Endothelial cell of umbilical vein (primary cell): ENCODE measurements at regions not wholly inside any gene's neighbourhood (a gene's known extent, or its start where the extent isn't known, plus 50 kb on each side); places are given as distances from the start of the nearest gene placed in this dataset.

Source experiments
- BruUV-seq: library from RNA; stranded (reverse); fragments of 400-500 nt; replicated peaks from 2 replicates; lab custom pipeline; 2021; lab: Mats Ljungman, UMichigan
- CTCF ChIA-PET: fragments of 300-600, 350-600 bp; sonication (Branson Sonifier 250); formaldehyde crosslinking; loops from one replicate; lab custom pipeline; 2021; ENCODE audit warnings: antibody characterized with exemption, inconsistent platforms; lab: Charles Lee
- POLR2A ChIA-PET: fragments of 300-600, 350-600 bp; sonication (Branson Sonifier 250); formaldehyde crosslinking; loops from one replicate; lab custom pipeline; 2021; ENCODE audit warnings: antibody characterized with exemption, inconsistent platforms; lab: Charles Lee
- DNase-seq: peaks from one replicate; pipeline ENCODE4 v3.0.0-alpha.2; 2011; ENCODE audit warnings: low read depth, low spot score
- FAIRE-seq: peaks from 2 replicates; lab custom pipeline; 2011; peaks lifted over from hg19 to GRCh38; lab: Jason Lieb, UNC
- H2AFZ ChIP-seq: 2 replicates; pipeline ENCODE4 v1.6.0; 2012; ENCODE audit warnings: low read depth, low read length, control low read depth, inconsistent platforms
- H3K27ac ChIP-seq: 2 replicates; pipeline ENCODE4 v1.5.1; 2011; ENCODE audit warnings: low read depth, mild to moderate bottlenecking, control low read depth, low read length, moderate library complexity; ENCODE audit not compliant: insufficient read depth
- H3K27me3 ChIP-seq, 2 experiments: 2 replicates each; pipeline versions ENCODE4 v1.6.0 to v1.6.1; 2011; ENCODE audit warnings: low read length in 2 of 2, mixed read lengths in 1 of 2; ENCODE audit not compliant: control insufficient read depth in 2 of 2, insufficient read depth in 2 of 2
- H3K36me3 ChIP-seq, 2 experiments: 2 replicates in 1 of 2; 3 replicates in 1 of 2; pipeline ENCODE4 v1.5.1; 2011; ENCODE audit warnings: low read length in 2 of 2, mild to moderate bottlenecking in 1 of 2, moderate library complexity in 1 of 2; ENCODE audit not compliant: control insufficient read depth in 2 of 2, insufficient read depth in 2 of 2; ENCODE audit errors: extremely low read depth in 1 of 2
- H3K4me1 ChIP-seq: 3 replicates; pipeline ENCODE4 v1.5.1; 2011; ENCODE audit warnings: mild to moderate bottlenecking, low read length; ENCODE audit not compliant: control insufficient read depth, insufficient read depth; ENCODE audit errors: extremely low read depth
- H3K4me2 ChIP-seq: 2 replicates; pipeline ENCODE4 v1.6.1; 2011; ENCODE audit warnings: low read length, control low read depth, mixed read lengths; ENCODE audit not compliant: insufficient read depth
- H3K4me3 ChIP-seq, 3 experiments: fragments of 200-600 bp in 1 of 3; sonication (generic), shearing (Covaris generic) in 1 of 3; replicated peaks in 1 of 3; 2 replicates each; pipeline ENCODE4 v1.5.1; 2011 to 2016; ENCODE audit warnings: control low read depth in 3 of 3, low read length in 3 of 3, mild to moderate bottlenecking in 2 of 3, inconsistent platforms in 1 of 3, low read depth in 1 of 3, moderate library complexity in 1 of 3; ENCODE audit not compliant: insufficient read depth in 1 of 3
- H3K79me2 ChIP-seq: 2 replicates; pipeline ENCODE4 v1.6.0; 2012; ENCODE audit warnings: low read length, inconsistent platforms; ENCODE audit not compliant: control insufficient read depth, insufficient read depth
- H3K9ac ChIP-seq: replicated peaks from 2 replicates; pipeline ENCODE3; 2011; ENCODE audit warnings: low read length, control low read depth; ENCODE audit not compliant: insufficient read depth; ENCODE audit errors: extremely low read depth
- H3K9me1 ChIP-seq: replicated peaks from 3 replicates; pipeline ENCODE4 v1.6.0; 2011; ENCODE audit warnings: mild to moderate bottlenecking, low read length; ENCODE audit not compliant: control insufficient read depth, insufficient read depth; ENCODE audit errors: extremely low read depth
- H3K9me3 ChIP-seq: replicated peaks from 2 replicates; pipeline ENCODE4 v1.5.1; 2012; ENCODE audit warnings: low read length, inconsistent platforms; ENCODE audit not compliant: control insufficient read depth, insufficient read depth
- H4K20me1 ChIP-seq: replicated peaks from 2 replicates; pipeline ENCODE3; 2011; ENCODE audit warnings: mild to moderate bottlenecking, low read length; ENCODE audit not compliant: control insufficient read depth, insufficient read depth; ENCODE audit errors: extremely low read depth
- EZH2 ChIP-seq: IDR thresholded peaks from 2 replicates; pipeline ENCODE4 v1.6.1; 2012; ENCODE audit warnings: borderline replicate concordance, low read depth, mild to moderate bottlenecking, moderate library complexity, low read length, inconsistent platforms; ENCODE audit not compliant: severe bottlenecking
- FOS ChIP-seq: IDR thresholded peaks from 2 replicates; pipeline ENCODE4 v1.6.1; 2011; ENCODE audit warnings: mild to moderate bottlenecking, low read length, moderate library complexity, borderline replicate concordance; ENCODE audit not compliant: insufficient read depth
- GATA2 ChIP-seq: IDR thresholded peaks from 2 replicates; pipeline ENCODE4 v1.7.0; 2011; ENCODE audit warnings: low read depth, mild to moderate bottlenecking, moderate library complexity, mixed read lengths, low read length; ENCODE audit not compliant: insufficient read length, insufficient read depth
- JUN ChIP-seq: IDR thresholded peaks from 2 replicates; pipeline ENCODE4 v1.6.1; 2011; ENCODE audit warnings: borderline replicate concordance, low read depth; ENCODE audit not compliant: insufficient read length, insufficient read depth
- MYC ChIP-seq: IDR thresholded peaks from one replicate; pipeline ENCODE4 v1.6.1; 2011; ENCODE audit warnings: mild to moderate bottlenecking, low read depth, low read length
- POLR2A ChIP-seq: IDR thresholded peaks from 2 replicates; pipeline ENCODE4 v1.6.1; 2012; ENCODE audit warnings: low read depth, mild to moderate bottlenecking, control low read depth, low read length
- POLR2AphosphoS5 ChIP-seq: IDR thresholded peaks from 2 replicates; pipeline ENCODE4 v1.6.1; 2012; ENCODE audit warnings: low read depth, mild to moderate bottlenecking, control low read depth, low read length, moderate library complexity; ENCODE audit not compliant: insufficient read depth
- dilution Hi-C: fragments of 300-500 bp; cut with MboI; formaldehyde crosslinking; loops from one replicate; pipeline ENCODE4 v1.15.0; 2019; ENCODE audit warnings: low sequenced_read_pairs; ENCODE audit not compliant: extremely low pct_ligation_motif_present
- intact Hi-C: fragments of 100-400 bp; cut with micrococcal nuclease; formaldehyde crosslinking; loops from one replicate; pipeline ENCODE4 v1.10.0; 2022
- TF ChIP-seq, protein P1 (sequence below): IDR thresholded peaks from 2 replicates; pipeline ENCODE4 v1.6.1; 2011; ENCODE audit not compliant: insufficient read depth, insufficient read length
- TF ChIP-seq, protein P2 (sequence below), 2 donors: IDR thresholded peaks; 1 replicate in 1 of 2; 2 replicates in 1 of 2; pipeline ENCODE4 v1.5.1; 2011; ENCODE audit warnings: low read length in 2 of 2, mild to moderate bottlenecking in 2 of 2, moderate library complexity in 2 of 2, control low read depth in 1 of 2, inconsistent platforms in 1 of 2, low read depth in 1 of 2; ENCODE audit not compliant: insufficient read depth in 1 of 2; ENCODE audit errors: extremely low read depth in 1 of 2

DNA sequence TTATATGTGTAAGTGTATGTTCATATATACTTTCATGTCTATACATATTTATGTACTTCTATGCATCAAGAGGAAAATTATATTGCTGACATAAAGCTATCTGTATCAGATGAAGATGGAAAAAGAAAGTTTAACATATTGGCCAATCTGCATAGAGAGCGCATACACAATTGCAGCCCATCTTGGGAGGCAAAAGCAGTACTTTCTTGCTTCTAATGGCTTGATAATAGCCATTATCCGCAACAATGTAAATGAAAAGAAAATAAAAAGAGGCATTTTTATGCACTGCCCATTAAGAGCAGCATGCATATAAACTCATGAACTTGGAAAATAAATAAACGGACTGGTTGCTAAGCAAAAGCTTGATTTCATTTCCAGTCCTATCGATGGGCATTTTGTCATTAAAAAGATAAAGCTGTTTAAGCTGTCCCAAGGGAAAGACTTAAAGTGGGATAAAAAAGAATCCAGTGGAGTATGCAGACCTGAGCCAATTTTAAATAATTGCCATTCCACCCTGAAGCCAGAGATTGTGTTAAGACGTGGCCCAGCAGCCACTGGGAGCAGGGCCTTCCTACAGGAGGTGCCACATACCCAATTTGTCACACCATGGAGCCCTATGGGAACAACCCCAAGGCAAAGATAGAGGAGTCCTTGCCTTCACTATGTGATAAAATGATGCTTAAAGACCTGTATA is 183.6 kb upstream of the CDH11 start:
- BruUV-seq = no TSS peak
- no peaks in the 10 kb centered on the region for H3K36me3 ChIP-seq
- H3K27ac ChIP-seq = no peak overlapping the region
- TF ChIP-seq GATA2 (no peak), EZH2 (no peak), MYC (no peak), JUN (no peak)
- TF ChIP-seq, protein P1, sequence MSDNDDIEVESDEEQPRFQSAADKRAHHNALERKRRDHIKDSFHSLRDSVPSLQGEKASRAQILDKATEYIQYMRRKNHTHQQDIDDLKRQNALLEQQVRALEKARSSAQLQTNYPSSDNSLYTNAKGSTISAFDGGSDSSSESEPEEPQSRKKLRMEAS = no peak
- POLR2A ChIA-PET = no interaction called here
- H3K27me3 ChIP-seq = no peaks in the 10 kb centered on the region
- FAIRE-seq (no peak), DNase-seq (no peak)
- no peaks in the 10 kb centered on the region for H3K9me3 ChIP-seq
- H3K9ac ChIP-seq = no peak overlapping the region
- no peak overlapping the region for H3K4me3 ChIP-seq
- H3K79me2 ChIP-seq = no peaks in the 10 kb centered on the region
- CTCF ChIA-PET = no interaction called here
- dilution Hi-C loops = no loop called here
- no peak overlapping the region for H3K4me2 ChIP-seq
- H4K20me1 ChIP-seq = no peaks in the 10 kb centered on the region
- intact Hi-C loops = no loop called here
- no peaks in the 10 kb centered on the region for H3K9me1 ChIP-seq
- H3K4me1 ChIP-seq = no peaks in the 10 kb centered on the region
- no peak overlapping the region for H2AFZ ChIP-seq

DNA sequence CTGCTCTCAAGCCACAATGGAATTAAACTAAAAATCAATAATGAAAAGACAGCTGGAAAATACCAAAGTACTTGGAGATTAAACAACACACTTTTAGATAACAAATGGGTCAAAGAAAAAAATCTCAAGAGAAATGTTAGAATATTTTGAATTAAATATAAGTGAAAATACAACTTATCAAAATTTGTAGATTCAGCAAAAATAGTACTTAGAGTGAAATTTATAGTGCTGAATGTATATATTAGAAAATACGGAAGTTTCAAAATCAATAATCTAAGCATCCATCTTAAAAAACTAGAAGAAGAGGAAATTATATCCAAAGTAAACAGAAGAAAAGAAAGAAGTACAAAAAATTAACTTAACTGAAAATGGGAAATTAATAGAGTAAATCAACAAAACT is 179.2 kb upstream of the CDH11 start:
- Histone ChIP-seq H3K27ac (no peak overlapping the region), H3K27me3 (no peaks in the 10 kb centered on the region), H3K4me1 (no peaks in the 10 kb centered on the region), H2AFZ (no peak overlapping the region), H3K9ac (no peak overlapping the region), H3K4me3 (no peak overlapping the region), H4K20me1 (no peaks in the 10 kb centered on the region), H3K9me3 (no peaks in the 10 kb centered on the region), H3K9me1 (no peaks in the 10 kb centered on the region), H3K36me3 (no peaks in the 10 kb centered on the region), H3K79me2 (no peaks in the 10 kb centered on the region), H3K4me2 (no peak overlapping the region)
- DNase-seq (no peak), FAIRE-seq (no peak)
- TF ChIP-seq, protein P2, sequence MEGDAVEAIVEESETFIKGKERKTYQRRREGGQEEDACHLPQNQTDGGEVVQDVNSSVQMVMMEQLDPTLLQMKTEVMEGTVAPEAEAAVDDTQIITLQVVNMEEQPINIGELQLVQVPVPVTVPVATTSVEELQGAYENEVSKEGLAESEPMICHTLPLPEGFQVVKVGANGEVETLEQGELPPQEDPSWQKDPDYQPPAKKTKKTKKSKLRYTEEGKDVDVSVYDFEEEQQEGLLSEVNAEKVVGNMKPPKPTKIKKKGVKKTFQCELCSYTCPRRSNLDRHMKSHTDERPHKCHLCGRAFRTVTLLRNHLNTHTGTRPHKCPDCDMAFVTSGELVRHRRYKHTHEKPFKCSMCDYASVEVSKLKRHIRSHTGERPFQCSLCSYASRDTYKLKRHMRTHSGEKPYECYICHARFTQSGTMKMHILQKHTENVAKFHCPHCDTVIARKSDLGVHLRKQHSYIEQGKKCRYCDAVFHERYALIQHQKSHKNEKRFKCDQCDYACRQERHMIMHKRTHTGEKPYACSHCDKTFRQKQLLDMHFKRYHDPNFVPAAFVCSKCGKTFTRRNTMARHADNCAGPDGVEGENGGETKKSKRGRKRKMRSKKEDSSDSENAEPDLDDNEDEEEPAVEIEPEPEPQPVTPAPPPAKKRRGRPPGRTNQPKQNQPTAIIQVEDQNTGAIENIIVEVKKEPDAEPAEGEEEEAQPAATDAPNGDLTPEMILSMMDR (IDR thresholded peaks at IDR 0.05; ENCODE audit: extremely low read depth in 1 of 2, insufficient read depth in 1 of 2, low read depth in 1 of 2, low read length in 2 of 2) = no peak
- TF ChIP-seq GATA2 (no peak), EZH2 (no peak), FOS (no peak), JUN (no peak), POLR2A (no peak), MYC (no peak), POLR2AphosphoS5 (no peak)
- TF ChIP-seq, protein P1 = no peak
- no TSS peak for BruUV-seq
- ChIA-PET POLR2A (no interaction called here), CTCF (no interaction called here)
- dilution Hi-C loops = no loop called here
- intact Hi-C loops = no loop called here
